ENCODE measurements at regions not wholly inside any gene's neighbourhood (a gene's known extent, or its start where the extent isn't known, plus 50 kb on each side); places are given as distances from the start of the nearest gene placed in this dataset.

DNA sequence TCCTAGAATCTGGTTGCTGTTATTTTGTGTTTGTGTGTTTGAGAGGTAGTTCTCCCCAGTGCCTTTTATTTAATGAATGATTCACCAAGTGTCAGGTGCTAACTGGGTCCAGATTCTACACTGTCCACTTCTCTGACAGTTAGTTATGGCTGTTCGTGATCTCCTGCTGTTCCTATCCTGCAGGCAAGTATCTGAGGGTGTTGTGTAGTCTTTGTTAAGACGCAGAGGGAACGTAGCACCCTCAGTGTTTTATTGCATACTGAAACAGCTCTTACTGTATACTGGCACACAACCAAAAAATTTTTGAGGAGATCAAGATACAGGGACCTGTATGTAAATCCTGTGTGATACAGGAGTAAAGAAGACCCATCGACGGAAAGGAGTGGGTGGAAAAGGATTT is 1271.3 kb downstream of the ROBO1 start:
- Histone ChIP-seq H3K9me3 (ENCODE audit: control insufficient read depth, low read depth, low read length) (no peaks in the 10 kb centered on the region), H3K9me1 (ENCODE audit: control insufficient read depth, extremely low read depth, insufficient read depth, low read length) (no peaks in the 10 kb centered on the region), H3K36me3 (ENCODE audit: control insufficient read depth in 2 of 2, extremely low read depth in 1 of 2, insufficient read depth in 2 of 2, low read length in 2 of 2) (no peaks in the 10 kb centered on the region), H3K27me3 (ENCODE audit: control insufficient read depth, extremely low read depth, insufficient read depth, low read length) (no peaks in the 10 kb centered on the region), H3K4me2 (ENCODE audit: control insufficient read depth, extremely low read depth, insufficient read depth, low read depth, low read length) (no peak overlapping the region), H3K9ac (ENCODE audit: control insufficient read depth, extremely low read depth, insufficient read depth, low read length) (no peak overlapping the region), H3K4me3 (ENCODE audit: control insufficient read depth in 2 of 3, extremely low read depth in 1 of 3, insufficient read depth in 2 of 3, low read depth in 1 of 3, low read length in 3 of 3) (no peak overlapping the region), H3K4me1 (ENCODE audit: control insufficient read depth, extremely low read depth, insufficient read depth, low read length) (no peaks in the 10 kb centered on the region), H3K79me2 (ENCODE audit: control insufficient read depth, insufficient read depth, low read length) (no peaks in the 10 kb centered on the region), H2AFZ (ENCODE audit: control insufficient read depth, low read length) (no peak overlapping the region), H3K27ac (ENCODE audit: control insufficient read depth, insufficient read depth, low read length) (no peak overlapping the region), H4K20me1 (ENCODE audit: control insufficient read depth, extremely low read depth, insufficient read depth, low read length) (no peaks in the 10 kb centered on the region)
- FAIRE-seq (no peak), DNase-seq (ENCODE audit: low read depth, low spot score) (no peak)
- dilution Hi-C loops (cut with MboI; ENCODE audit: extremely low pct_ligation_motif_present, low sequenced_read_pairs): no loop called here
- no peak for TF ChIP-seq EZH2 (IDR thresholded peaks at IDR 0.05; ENCODE audit: low read length)
- TF ChIP-seq, protein P1, sequence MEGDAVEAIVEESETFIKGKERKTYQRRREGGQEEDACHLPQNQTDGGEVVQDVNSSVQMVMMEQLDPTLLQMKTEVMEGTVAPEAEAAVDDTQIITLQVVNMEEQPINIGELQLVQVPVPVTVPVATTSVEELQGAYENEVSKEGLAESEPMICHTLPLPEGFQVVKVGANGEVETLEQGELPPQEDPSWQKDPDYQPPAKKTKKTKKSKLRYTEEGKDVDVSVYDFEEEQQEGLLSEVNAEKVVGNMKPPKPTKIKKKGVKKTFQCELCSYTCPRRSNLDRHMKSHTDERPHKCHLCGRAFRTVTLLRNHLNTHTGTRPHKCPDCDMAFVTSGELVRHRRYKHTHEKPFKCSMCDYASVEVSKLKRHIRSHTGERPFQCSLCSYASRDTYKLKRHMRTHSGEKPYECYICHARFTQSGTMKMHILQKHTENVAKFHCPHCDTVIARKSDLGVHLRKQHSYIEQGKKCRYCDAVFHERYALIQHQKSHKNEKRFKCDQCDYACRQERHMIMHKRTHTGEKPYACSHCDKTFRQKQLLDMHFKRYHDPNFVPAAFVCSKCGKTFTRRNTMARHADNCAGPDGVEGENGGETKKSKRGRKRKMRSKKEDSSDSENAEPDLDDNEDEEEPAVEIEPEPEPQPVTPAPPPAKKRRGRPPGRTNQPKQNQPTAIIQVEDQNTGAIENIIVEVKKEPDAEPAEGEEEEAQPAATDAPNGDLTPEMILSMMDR (optimal IDR thresholded peaks at IDR 0.05 in 1 of 3, IDR thresholded peaks at IDR 0.05 in 1 of 3, conservative IDR thresholded peaks at IDR 0.05 in 1 of 3; ENCODE audit: extremely low read depth in 1 of 3, insufficient read depth in 2 of 3, low read length in 3 of 3): no peak

GRCh38 chr3:78497021-78497420 is 1270.8 kb downstream of the ROBO1 start:
- dilution Hi-C loops (cut with MboI; ENCODE audit: extremely low pct_ligation_motif_present, low sequenced_read_pairs): no loop called here
- H3K27me3 ChIP-seq (ENCODE audit: control insufficient read depth, extremely low read depth, insufficient read depth, low read length): no peaks in the 10 kb centered on the region
- H4K20me1 ChIP-seq (ENCODE audit: control insufficient read depth, extremely low read depth, insufficient read depth, low read length): no peaks in the 10 kb centered on the region
- no peaks in the 10 kb centered on the region for H3K79me2 ChIP-seq (ENCODE audit: control insufficient read depth, insufficient read depth, low read length)
- H3K4me1 ChIP-seq (ENCODE audit: control insufficient read depth, extremely low read depth, insufficient read depth, low read length): no peaks in the 10 kb centered on the region
- no peak overlapping the region for H2AFZ ChIP-seq (ENCODE audit: control insufficient read depth, low read length)
- no peak overlapping the region for H3K4me3 ChIP-seq (ENCODE audit: control insufficient read depth in 2 of 3, extremely low read depth in 1 of 3, insufficient read depth in 2 of 3, low read depth in 1 of 3, low read length in 3 of 3)
- no peak overlapping the region for H3K4me2 ChIP-seq (ENCODE audit: control insufficient read depth, extremely low read depth, insufficient read depth, low read depth, low read length)
- no peak for DNase-seq (ENCODE audit: low read depth, low spot score)
- no peak for TF ChIP-seq EZH2 (IDR thresholded peaks at IDR 0.05; ENCODE audit: low read length)
- TF ChIP-seq, protein P1 (optimal IDR thresholded peaks at IDR 0.05 in 1 of 3, IDR thresholded peaks at IDR 0.05 in 1 of 3, conservative IDR thresholded peaks at IDR 0.05 in 1 of 3; ENCODE audit: extremely low read depth in 1 of 3, insufficient read depth in 2 of 3, low read length in 3 of 3): no peak
- no peaks in the 10 kb centered on the region for H3K36me3 ChIP-seq (ENCODE audit: control insufficient read depth in 2 of 2, extremely low read depth in 1 of 2, insufficient read depth in 2 of 2, low read length in 2 of 2)
- no peak overlapping the region for H3K27ac ChIP-seq (ENCODE audit: control insufficient read depth, insufficient read depth, low read length)
- H3K9ac ChIP-seq (ENCODE audit: control insufficient read depth, extremely low read depth, insufficient read depth, low read length): no peak overlapping the region
- no peak for FAIRE-seq
- H3K9me1 ChIP-seq (ENCODE audit: control insufficient read depth, extremely low read depth, insufficient read depth, low read length): no peaks in the 10 kb centered on the region
- H3K9me3 ChIP-seq (ENCODE audit: control insufficient read depth, low read depth, low read length): no peaks in the 10 kb centered on the region

Measured in keratinocyte (primary cell).